AG04449 (cell line): ENCODE measurements at regions not wholly inside any gene's neighbourhood (a gene's known extent, or its start where the extent isn't known, plus 50 kb on each side); places are given as distances from the start of the nearest gene placed in this dataset.

Source experiments
- CTCF ChIA-PET: fragments of 350-600 bp; formaldehyde crosslinking; extraction: SDS; loops from one replicate; lab custom pipeline; 2021; ENCODE audit warnings: antibody characterized with exemption; lab: Yijun Ruan, JAX
- POLR2A ChIA-PET: fragments of 400-600, 350-600 bp; formaldehyde crosslinking; extraction: SDS; loops from one replicate; lab custom pipeline; 2020; ENCODE audit warnings: antibody characterized with exemption, inconsistent platforms; lab: Yijun Ruan, JAX
- DNase-seq: peaks from one replicate; pipeline ENCODE4 v3.0.0-alpha.2; 2010; ENCODE audit warnings: low read depth, low spot score
- H3K4me3 ChIP-seq: 2 replicates; pipeline ENCODE4 v1.5.1; 2011; ENCODE audit warnings: low read depth, mild to moderate bottlenecking, control low read depth, low read length
- CTCF ChIP-seq: IDR thresholded peaks from one replicate; pipeline ENCODE4 v1.5.1; 2011; ENCODE audit warnings: mild to moderate bottlenecking, moderate library complexity, low read length, control low read depth, inconsistent platforms; ENCODE audit not compliant: insufficient read depth; ENCODE audit errors: missing control alignments

GRCh38 chr2:200028998-200029397, 73.6 kb downstream of the MAIP1 start:
- no peak overlapping the region for H3K4me3 ChIP-seq
- ChIA-PET POLR2A (no interaction called here), CTCF (no interaction called here)
- DNase-seq = no peak
- TF ChIP-seq CTCF = no peak

GRCh38 chr2:200032895-200033294, 77.5 kb downstream of the MAIP1 start:
- CTCF ChIA-PET = no interaction called here
- TF ChIP-seq CTCF = no peak
- POLR2A ChIA-PET = no interaction called here
- H3K4me3 ChIP-seq = no peak overlapping the region
- no peak for DNase-seq

GRCh38 chr2:200033929-200034328, 78.5 kb downstream of the MAIP1 start:
- ChIA-PET POLR2A (interaction anchor here (0.6 kb wide), 1 partner anchor 432 kb away, joined by 3 read pairs; no protein-coding TSS in a partner anchor), CTCF (no interaction called here)
- TF ChIP-seq CTCF = no peak
- H3K4me3 ChIP-seq = no peak overlapping the region
- DNase-seq = no peak

GRCh38 chr2:200034816-200035215, 79.4 kb downstream of the MAIP1 start:
- CTCF ChIA-PET = interaction anchor here (0.7 to 1.4 kb wide), 2 partner anchors 21 to 49 kb away, joined by 3 to 4 read pairs; no protein-coding TSS in a partner anchor
- POLR2A ChIA-PET = no interaction called here
- no peak overlapping the region for H3K4me3 ChIP-seq
- TF ChIP-seq CTCF = no peak
- no peak for DNase-seq

- DNase-seq = peak; percentile 91
- TF ChIP-seq CTCF = no peak
- ChIA-PET POLR2A (no interaction called here), CTCF (interaction anchor here (1.0 to 1.5 kb wide), 3 partner anchors 51 to 441 kb away, joined by 3 to 5 read pairs (median 4); no protein-coding TSS in a partner anchor)
- H3K4me3 ChIP-seq = no peak overlapping the region
Observed at GRCh38 chr2:200039724-200040650, 84.6 kb downstream of the MAIP1 start.

GRCh38 chr2:200040831-200041230, 85.4 kb downstream of the MAIP1 start:
- ChIA-PET CTCF (interaction anchor here (1.0 to 1.4 kb wide), 3 partner anchors 21 to 440 kb away, joined by 3 to 4 read pairs (median 3); no protein-coding TSS in a partner anchor), POLR2A (no interaction called here)
- no peak for TF ChIP-seq CTCF
- H3K4me3 ChIP-seq = no peak overlapping the region
- DNase-seq = no peak
